ENCODE measurements at regions not wholly inside any gene's neighbourhood (a gene's known extent, or its start where the extent isn't known, plus 50 kb on each side); places are given as distances from the start of the nearest gene placed in this dataset.
"Not testable (repeated sequence)": the region's sequence is repeated elsewhere in the genome, so short reads cannot be mapped to it uniquely, and the experiment has no call there.

GRCh38 chr10:84626397-84627087 lies 298.2 kb downstream of the CCSER2 start:
- Mint-ChIP-seq H3K27me3 (peaks cover 0 to 12% (median 0%) of the 10 kb centered on the region in 5 donors), H3K4me1 (no peaks in the 10 kb centered on the region), H3K9me3 (no peaks in the 10 kb centered on the region), H3K4me3 (no peak overlapping the region), H3K27ac (no peak overlapping the region), H3K36me3 (no peaks in the 10 kb centered on the region)
- no peak for DNase-seq
- Histone ChIP-seq H3K27me3 (ENCODE audit: control insufficient read depth in 2 of 2, insufficient read depth in 2 of 2, low read length in 2 of 2) (no peaks in the 10 kb centered on the region), H3K9me3 (ENCODE audit: control insufficient read depth in 2 of 3, low read length in 3 of 3) (no peaks in the 10 kb centered on the region), H3K27ac (ENCODE audit: low read depth, low read length) (no peak overlapping the region), H3K4me3 (ENCODE audit: low read length) (no peak overlapping the region), H3K4me1 (ENCODE audit: control insufficient read depth in 2 of 2, insufficient read depth in 2 of 2, low read length in 2 of 2) (no peaks in the 10 kb centered on the region), H3K36me3 (ENCODE audit: control insufficient read depth in 2 of 3, insufficient read depth in 3 of 3, low read length in 3 of 3) (no peaks in the 10 kb centered on the region)
- ChIA-PET POLR2A (no interaction called here), CTCF (no interaction called here)
- ATAC-seq: no peak
- intact Hi-C loops (cut with micrococcal nuclease): no loop called here

GRCh38 chr10:84632866-84633265 lies 304.5 kb downstream of the CCSER2 start:
- no peaks in the 10 kb centered on the region for H3K4me1 Mint-ChIP-seq

GRCh38 chr10:84634636-84635035 lies 306.2 kb downstream of the CCSER2 start:
- Mint-ChIP-seq H3K9me3 (peaks cover 0 to 9% (median 2%) of the 10 kb centered on the region in 11 donors), H3K36me3 (no peaks in the 10 kb centered on the region), H3K4me3 (no peak overlapping the region), H3K4me1 (no peaks in the 10 kb centered on the region), H3K27me3 (peaks cover 0 to 12% (median 2%) of the 10 kb centered on the region in 5 donors), H3K27ac (no peak overlapping the region)
- Histone ChIP-seq H3K36me3 (ENCODE audit: control insufficient read depth in 2 of 3, insufficient read depth in 3 of 3, low read length in 3 of 3) (no peaks in the 10 kb centered on the region), H3K4me1 (ENCODE audit: control insufficient read depth in 2 of 2, insufficient read depth in 2 of 2, low read length in 2 of 2) (no peaks in the 10 kb centered on the region), H3K27me3 (ENCODE audit: control insufficient read depth in 2 of 2, insufficient read depth in 2 of 2, low read length in 2 of 2) (no peaks in the 10 kb centered on the region), H3K9me3 (ENCODE audit: control insufficient read depth in 2 of 3, low read length in 3 of 3) (no peaks in the 10 kb centered on the region), H3K4me3 (ENCODE audit: low read length) (no peak overlapping the region), H3K27ac (ENCODE audit: low read depth, low read length) (no peak overlapping the region)
- ATAC-seq (no peak), DNase-seq (no peak)
- ChIA-PET POLR2A (no interaction called here), CTCF (no interaction called here)
- intact Hi-C loops (cut with micrococcal nuclease): no loop called here

More at GRCh38 chr10:84632866-84633265, 304.5 kb downstream of the CCSER2 start:
- Histone ChIP-seq H3K4me1 (ENCODE audit: control insufficient read depth in 2 of 2, insufficient read depth in 2 of 2, low read length in 2 of 2) (no peaks in the 10 kb centered on the region), H3K36me3 (ENCODE audit: control insufficient read depth in 2 of 3, insufficient read depth in 3 of 3, low read length in 3 of 3) (no peaks in the 10 kb centered on the region), H3K9me3 (ENCODE audit: control insufficient read depth in 2 of 3, low read length in 3 of 3) (no peaks in the 10 kb centered on the region), H3K4me3 (ENCODE audit: low read length) (no peak overlapping the region), H3K27ac (ENCODE audit: low read depth, low read length) (no peak overlapping the region), H3K27me3 (ENCODE audit: control insufficient read depth in 2 of 2, insufficient read depth in 2 of 2, low read length in 2 of 2) (no peaks in the 10 kb centered on the region)
- Mint-ChIP-seq H3K4me3 (no peak overlapping the region), H3K36me3 (no peaks in the 10 kb centered on the region), H3K27ac (no peak overlapping the region), H3K9me3 (peaks cover 0 to 7% (median 0%) of the 10 kb centered on the region in 11 donors), H3K27me3 (peaks cover 0 to 10% (median 0%) of the 10 kb centered on the region in 5 donors)
- intact Hi-C loops (cut with micrococcal nuclease): no loop called here
- ChIA-PET CTCF (no interaction called here), POLR2A (no interaction called here)
- DNase-seq (no peak), ATAC-seq (no peak)

GRCh38 chr10:84650628-84651027 lies 322.2 kb downstream of the CCSER2 start:
- H3K27ac ChIP-seq (ENCODE audit: low read depth, low read length); H3K27me3 ChIP-seq (ENCODE audit: control insufficient read depth in 2 of 2, insufficient read depth in 2 of 2, low read length in 2 of 2); H3K9me3 ChIP-seq (ENCODE audit: control insufficient read depth in 2 of 3, low read length in 3 of 3); ATAC-seq; H3K4me3 ChIP-seq (ENCODE audit: low read length); H3K36me3 ChIP-seq (ENCODE audit: control insufficient read depth in 2 of 3, insufficient read depth in 3 of 3, low read length in 3 of 3); intact Hi-C loops (cut with micrococcal nuclease); H3K4me3 Mint-ChIP-seq; H3K4me1 ChIP-seq (ENCODE audit: control insufficient read depth in 2 of 2, insufficient read depth in 2 of 2, low read length in 2 of 2); H3K4me1 Mint-ChIP-seq; POLR2A ChIA-PET; DNase-seq; CTCF ChIA-PET; H3K27ac Mint-ChIP-seq; H3K36me3 Mint-ChIP-seq: not testable (repeated sequence)
- H3K27me3 Mint-ChIP-seq: peaks cover 5 to 32% (median 14%) of the 10 kb centered on the region in 5 donors
- peaks cover 0 to 12% (median 4%) of the 10 kb centered on the region in 11 donors for H3K9me3 Mint-ChIP-seq

- no peak for ATAC-seq
- H3K27me3 ChIP-seq (ENCODE audit: control insufficient read depth in 2 of 2, insufficient read depth in 2 of 2, low read length in 2 of 2): no peaks in the 10 kb centered on the region
- no peak for DNase-seq
- no peaks in the 10 kb centered on the region for H3K36me3 ChIP-seq (ENCODE audit: control insufficient read depth in 2 of 3, insufficient read depth in 3 of 3, low read length in 3 of 3)
- H3K27ac ChIP-seq (ENCODE audit: low read depth, low read length): no peak overlapping the region
- POLR2A ChIA-PET: no interaction called here
- Mint-ChIP-seq H3K27ac (no peak overlapping the region), H3K9me3 (peaks cover 0 to 7% (median 0%) of the 10 kb centered on the region in 11 donors), H3K36me3 (no peaks in the 10 kb centered on the region), H3K27me3 (peaks cover 5 to 31% (median 13%) of the 10 kb centered on the region in 5 donors), H3K4me1 (peaks cover 0 to 2% (median 0%) of the 10 kb centered on the region in 7 donors), H3K4me3 (no peak overlapping the region)
- no peaks in the 10 kb centered on the region for H3K4me1 ChIP-seq (ENCODE audit: control insufficient read depth in 2 of 2, insufficient read depth in 2 of 2, low read length in 2 of 2)
- CTCF ChIA-PET: no interaction called here
- H3K9me3 ChIP-seq (ENCODE audit: control insufficient read depth in 2 of 3, low read length in 3 of 3): no peaks in the 10 kb centered on the region
- intact Hi-C loops (cut with micrococcal nuclease): no loop called here
- no peak overlapping the region for H3K4me3 ChIP-seq (ENCODE audit: low read length)
These were observed 326.3 kb downstream of the CCSER2 start for GRCh38 chr10:84654671-84655070.

GRCh38 chr10:84659027-84659426 lies 330.6 kb downstream of the CCSER2 start:
- Mint-ChIP-seq H3K4me3 (no peak overlapping the region), H3K36me3 (no peaks in the 10 kb centered on the region), H3K9me3 (peaks cover 0 to 2% (median 0%) of the 10 kb centered on the region in 11 donors), H3K4me1 (peaks cover 0 to 13% (median 0%) of the 10 kb centered on the region in 7 donors), H3K27me3 (peaks cover 0 to 20% (median 7%) of the 10 kb centered on the region in 5 donors), H3K27ac (no peak overlapping the region)
- no peak for DNase-seq
- H3K4me3 ChIP-seq (ENCODE audit: low read length): no peak overlapping the region
- intact Hi-C loops (cut with micrococcal nuclease): no loop called here
- POLR2A ChIA-PET: no interaction called here
- CTCF ChIA-PET: no interaction called here
- no peaks in the 10 kb centered on the region for H3K4me1 ChIP-seq (ENCODE audit: control insufficient read depth in 2 of 2, insufficient read depth in 2 of 2, low read length in 2 of 2)
- H3K9me3 ChIP-seq (ENCODE audit: control insufficient read depth in 2 of 3, low read length in 3 of 3): no peaks in the 10 kb centered on the region
- H3K36me3 ChIP-seq (ENCODE audit: control insufficient read depth in 2 of 3, insufficient read depth in 3 of 3, low read length in 3 of 3): no peaks in the 10 kb centered on the region
- no peak for ATAC-seq
- no peaks in the 10 kb centered on the region for H3K27me3 ChIP-seq (ENCODE audit: control insufficient read depth in 2 of 2, insufficient read depth in 2 of 2, low read length in 2 of 2)
- no peak overlapping the region for H3K27ac ChIP-seq (ENCODE audit: low read depth, low read length)

All from naive thymus-derived CD4-positive, alpha-beta T cell (primary cell).